PFSK-1 (cell line): ENCODE measurements at regions not wholly inside any gene's neighbourhood (a gene's known extent, or its start where the extent isn't known, plus 50 kb on each side); places are given as distances from the start of the nearest gene placed in this dataset.

Source experiments
- FOXP2 ChIP-seq: optimal IDR thresholded peaks from 2 replicates; pipeline ENCODE3; 2011; ENCODE audit warnings: borderline replicate concordance, control low read depth, inconsistent platforms; ENCODE audit not compliant: insufficient read depth; ENCODE audit errors: extremely low read length, extremely low read depth
- POLR2AphosphoS5 ChIP-seq: IDR thresholded peaks from 2 replicates; pipeline ENCODE4 v1.6.1; 2012; ENCODE audit warnings: low read depth, mild to moderate bottlenecking, control low read depth, low read length, moderate library complexity
- SIN3A ChIP-seq: IDR thresholded peaks from 2 replicates; pipeline ENCODE4 v1.6.1; 2012; ENCODE audit warnings: mild to moderate bottlenecking, low read length, moderate library complexity, borderline replicate concordance; ENCODE audit not compliant: insufficient read depth
- TAF1 ChIP-seq: IDR thresholded peaks from 2 replicates; pipeline ENCODE4 v1.6.1; 2012; ENCODE audit warnings: low read length, control low read depth, borderline replicate concordance; ENCODE audit not compliant: insufficient read depth
- TF ChIP-seq, protein P1 (sequence below), 2 experiments: IDR thresholded peaks; 2 replicates each; pipeline versions ENCODE4 v1.6.1 to v1.8.0; 2011 to 2012; ENCODE audit warnings: low read depth in 2 of 2, low read length in 2 of 2, control low read depth in 1 of 2, inconsistent platforms in 1 of 2, mild to moderate bottlenecking in 1 of 2, moderate library complexity in 1 of 2; ENCODE audit not compliant: insufficient read depth in 1 of 2

DNA sequence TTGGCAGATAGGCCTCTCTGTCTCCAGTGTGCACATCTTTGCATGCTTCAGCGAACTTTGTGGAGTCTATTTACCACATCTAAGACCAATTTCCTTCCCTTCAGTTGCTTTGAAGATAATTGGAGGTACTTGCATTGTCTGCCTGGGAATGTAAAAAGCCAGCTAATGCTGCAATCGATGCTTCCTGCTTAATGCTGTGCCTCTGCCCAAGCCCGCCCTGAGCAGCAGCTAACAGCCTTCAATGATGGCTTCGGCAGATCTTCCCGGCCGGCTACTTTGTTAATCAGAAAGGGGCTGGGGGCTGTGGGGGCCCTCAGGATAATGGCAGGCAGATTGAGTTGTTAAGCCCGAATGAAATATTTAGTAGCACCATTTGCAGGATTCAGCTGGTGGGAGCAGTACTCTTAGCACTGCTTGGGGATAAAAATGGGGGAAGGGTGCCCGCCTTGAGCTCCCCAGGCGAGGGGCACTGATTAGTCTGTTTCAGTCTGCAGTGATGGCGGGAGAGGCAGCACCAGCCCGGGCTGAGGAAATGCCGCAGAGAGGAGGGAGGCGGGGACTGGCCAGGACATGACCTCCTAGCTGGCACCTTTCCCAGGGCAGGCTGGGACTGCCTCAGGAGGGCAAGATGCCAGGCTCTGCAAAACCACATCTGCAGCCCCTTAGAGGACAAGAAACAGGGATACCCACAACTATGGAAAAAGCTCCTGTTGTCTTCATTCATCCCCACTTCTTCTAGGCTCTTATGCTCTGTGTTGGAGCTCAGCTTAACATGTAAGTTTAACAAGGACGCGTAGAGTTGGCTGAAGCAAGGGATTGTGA lies 460.0 kb downstream of the BUD13 start:
- TF ChIP-seq FOXP2 = no peak
- TF ChIP-seq TAF1 = no peak
- no peak for TF ChIP-seq POLR2AphosphoS5
- TF ChIP-seq, protein P1, sequence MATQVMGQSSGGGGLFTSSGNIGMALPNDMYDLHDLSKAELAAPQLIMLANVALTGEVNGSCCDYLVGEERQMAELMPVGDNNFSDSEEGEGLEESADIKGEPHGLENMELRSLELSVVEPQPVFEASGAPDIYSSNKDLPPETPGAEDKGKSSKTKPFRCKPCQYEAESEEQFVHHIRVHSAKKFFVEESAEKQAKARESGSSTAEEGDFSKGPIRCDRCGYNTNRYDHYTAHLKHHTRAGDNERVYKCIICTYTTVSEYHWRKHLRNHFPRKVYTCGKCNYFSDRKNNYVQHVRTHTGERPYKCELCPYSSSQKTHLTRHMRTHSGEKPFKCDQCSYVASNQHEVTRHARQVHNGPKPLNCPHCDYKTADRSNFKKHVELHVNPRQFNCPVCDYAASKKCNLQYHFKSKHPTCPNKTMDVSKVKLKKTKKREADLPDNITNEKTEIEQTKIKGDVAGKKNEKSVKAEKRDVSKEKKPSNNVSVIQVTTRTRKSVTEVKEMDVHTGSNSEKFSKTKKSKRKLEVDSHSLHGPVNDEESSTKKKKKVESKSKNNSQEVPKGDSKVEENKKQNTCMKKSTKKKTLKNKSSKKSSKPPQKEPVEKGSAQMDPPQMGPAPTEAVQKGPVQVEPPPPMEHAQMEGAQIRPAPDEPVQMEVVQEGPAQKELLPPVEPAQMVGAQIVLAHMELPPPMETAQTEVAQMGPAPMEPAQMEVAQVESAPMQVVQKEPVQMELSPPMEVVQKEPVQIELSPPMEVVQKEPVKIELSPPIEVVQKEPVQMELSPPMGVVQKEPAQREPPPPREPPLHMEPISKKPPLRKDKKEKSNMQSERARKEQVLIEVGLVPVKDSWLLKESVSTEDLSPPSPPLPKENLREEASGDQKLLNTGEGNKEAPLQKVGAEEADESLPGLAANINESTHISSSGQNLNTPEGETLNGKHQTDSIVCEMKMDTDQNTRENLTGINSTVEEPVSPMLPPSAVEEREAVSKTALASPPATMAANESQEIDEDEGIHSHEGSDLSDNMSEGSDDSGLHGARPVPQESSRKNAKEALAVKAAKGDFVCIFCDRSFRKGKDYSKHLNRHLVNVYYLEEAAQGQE (IDR thresholded peaks at IDR 0.05; ENCODE audit: insufficient read depth in 1 of 2, low read depth in 2 of 2, low read length in 2 of 2) = no peak
- TF ChIP-seq SIN3A = no peak

- TF ChIP-seq POLR2AphosphoS5 = no peak
Measured at GRCh38 chr11:116311206-116311605, 461.6 kb downstream of the BUD13 start.

DNA sequence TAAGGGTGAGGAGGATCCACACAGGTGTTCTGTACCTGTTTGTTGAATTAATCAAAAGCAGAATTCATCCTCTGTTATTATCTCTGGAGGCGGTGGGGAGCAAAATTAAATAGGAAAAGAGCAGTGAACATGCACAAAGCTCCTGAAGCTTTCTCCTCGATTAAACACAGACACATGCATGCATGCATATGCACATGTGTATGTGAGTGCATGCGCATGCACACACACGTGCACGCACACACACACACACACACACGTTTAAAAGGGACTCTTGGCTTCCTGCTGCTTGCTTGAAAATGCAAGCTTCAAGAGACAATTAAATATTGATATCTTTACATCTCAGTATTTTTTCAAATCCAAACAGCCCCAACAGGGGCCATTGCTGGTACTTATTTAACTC lies 462.1 kb downstream of the BUD13 start:
- no peak for TF ChIP-seq SIN3A
- TF ChIP-seq TAF1 = no peak
- no peak for TF ChIP-seq FOXP2
- TF ChIP-seq, protein P1 (IDR thresholded peaks at IDR 0.05; ENCODE audit: insufficient read depth in 1 of 2, low read depth in 2 of 2, low read length in 2 of 2) = no peak
- TF ChIP-seq POLR2AphosphoS5 = no peak

DNA sequence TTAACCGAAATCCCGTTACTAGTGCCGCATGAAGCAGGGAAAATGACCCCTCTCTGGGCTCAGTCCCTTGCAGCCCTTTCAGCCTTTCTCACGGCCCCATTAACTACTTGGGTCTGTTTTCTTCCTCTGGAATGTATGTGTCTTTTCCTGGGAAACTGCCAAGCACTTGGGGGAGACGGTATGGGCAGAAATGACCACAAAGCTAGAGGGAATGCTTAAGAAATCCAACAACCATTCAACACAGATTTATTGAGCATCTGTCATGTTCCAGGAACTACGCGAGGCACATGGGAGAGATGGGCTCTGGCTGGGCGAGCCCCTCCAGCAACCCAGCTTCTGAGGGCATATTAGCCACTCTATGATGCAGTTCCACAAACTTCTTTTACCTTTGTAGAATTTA lies 462.6 kb downstream of the BUD13 start:
- TF ChIP-seq POLR2AphosphoS5 (no peak), SIN3A (no peak), TAF1 (no peak), FOXP2 (no peak)
- TF ChIP-seq, protein P1 (IDR thresholded peaks at IDR 0.05; ENCODE audit: insufficient read depth in 1 of 2, low read depth in 2 of 2, low read length in 2 of 2) = no peak

DNA sequence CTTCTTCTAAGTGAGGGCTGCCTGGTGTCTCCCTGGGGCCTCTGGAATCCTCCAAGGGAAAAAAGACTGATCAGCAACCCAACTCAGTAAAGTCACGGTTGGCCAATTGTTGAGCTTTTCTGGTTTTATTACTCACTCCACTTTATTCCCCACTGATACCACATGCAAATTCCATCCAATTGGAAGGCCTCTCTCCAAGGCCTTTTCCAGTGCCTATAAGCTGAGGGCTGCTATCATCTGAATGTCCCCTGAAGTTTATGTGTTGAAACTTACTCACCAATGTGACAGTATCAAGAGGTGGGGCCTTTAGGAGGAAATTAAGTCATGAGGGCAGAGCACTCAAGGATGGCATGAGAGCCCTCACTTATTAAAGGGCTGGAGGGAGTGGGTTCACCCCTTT lies 463.3 kb downstream of the BUD13 start:
- TF ChIP-seq TAF1 (no peak), FOXP2 (no peak), POLR2AphosphoS5 (no peak), SIN3A (no peak)
- TF ChIP-seq, protein P1 (IDR thresholded peaks at IDR 0.05; ENCODE audit: insufficient read depth in 1 of 2, low read depth in 2 of 2, low read length in 2 of 2) = no peak
